SK-N-SH (cell line): ENCODE measurements at regions not wholly inside any gene's neighbourhood (a gene's known extent, or its start where the extent isn't known, plus 50 kb on each side); places are given as distances from the start of the nearest gene placed in this dataset.

ENCODE experiments used
- CTCF ChIA-PET: fragments of 300-600, 350-600 bp; formaldehyde crosslinking; extraction: SDS; loops from one replicate; lab custom pipeline; 2021; lab: Yijun Ruan, JAX
- POLR2A ChIA-PET: fragments of 350-600 bp; sonication (Branson Sonifier 250); formaldehyde crosslinking; extraction: SDS; loops from one replicate; lab custom pipeline; 2020; ENCODE audit warnings: antibody characterized with exemption, inconsistent platforms; lab: Yijun Ruan, JAX
- DNase-seq: peaks from one replicate; pipeline ENCODE4 v3.0.0; 2012
- H2AFZ ChIP-seq: fragments of 200-600 bp; sonication (generic); 2 replicates; pipeline ENCODE4 v1.8.1; 2016; ENCODE audit warnings: antibody characterized with exemption, mild to moderate bottlenecking, low read depth
- H3F3A ChIP-seq: fragments of 200-600 bp; sonication (generic); replicated peaks from 2 replicates; pipeline ENCODE3; 2016; ENCODE audit warnings: antibody characterized with exemption, mild to moderate bottlenecking; ENCODE audit not compliant: insufficient read depth
- H3K27ac ChIP-seq, 2 experiments: fragments of 200-500 bp in 1 of 2; fragments of 200-600 bp in 1 of 2; sonication (Bioruptor generic) in 1 of 2; sonication (generic), shearing (Covaris generic) in 1 of 2; 2 replicates each; pipeline versions ENCODE4 v1.5.1 to v1.6.1; 2014 to 2016; ENCODE audit warnings: low read depth in 2 of 2, inconsistent platforms in 1 of 2, low read length in 1 of 2, mild to moderate bottlenecking in 1 of 2, mixed read lengths in 1 of 2
- H3K27me3 ChIP-seq: fragments of 200-600 bp; sonication (generic), shearing (Covaris generic); 2 replicates; pipeline ENCODE4 v1.6.1; 2016; ENCODE audit warnings: mixed run types; ENCODE audit not compliant: insufficient read depth
- H3K36me3 ChIP-seq, 2 experiments: fragments of 200-500 bp in 1 of 2; fragments of 200-600 bp in 1 of 2; sonication (Bioruptor generic) in 1 of 2; sonication (generic) in 1 of 2; replicated peaks in 1 of 2; 2 replicates each; pipeline versions ENCODE3 to v1.5.1; 2014 to 2016; ENCODE audit warnings: low read length in 1 of 2, mild to moderate bottlenecking in 1 of 2; ENCODE audit not compliant: insufficient read depth in 2 of 2, control insufficient read depth in 1 of 2
- H3K4me1 ChIP-seq, 2 experiments: fragments of 200-500 bp in 1 of 2; fragments of 200-600 bp in 1 of 2; sonication (Bioruptor generic) in 1 of 2; sonication (generic), shearing (Covaris generic) in 1 of 2; 2 replicates each; pipeline versions ENCODE4 v1.5.1 to v1.6.1; 2014 to 2016; ENCODE audit warnings: low read depth in 1 of 2, low read length in 1 of 2, mixed run types in 1 of 2; ENCODE audit not compliant: insufficient read depth in 2 of 2, control insufficient read depth in 1 of 2
- H3K4me2 ChIP-seq: fragments of 200-600 bp; sonication (generic), shearing (Covaris generic); 2 replicates; pipeline ENCODE4 v1.6.1; 2017; ENCODE audit warnings: mixed run types
- H3K4me3 ChIP-seq, 2 experiments: fragments of 200-500 bp in 1 of 2; fragments of 200-600 bp in 1 of 2; sonication (Bioruptor generic) in 1 of 2; sonication (generic), shearing (Covaris generic) in 1 of 2; 2 replicates each; pipeline versions ENCODE4 v1.5.1 to v1.8.1; 2014 to 2016; ENCODE audit warnings: low read depth in 2 of 2, inconsistent platforms in 1 of 2, low read length in 1 of 2, mild to moderate bottlenecking in 1 of 2, mixed read lengths in 1 of 2, moderate library complexity in 1 of 2
- H3K79me2 ChIP-seq: fragments of 200-600 bp; sonication (generic); 2 replicates; pipeline ENCODE4 v1.8.1; 2017; ENCODE audit warnings: mild to moderate bottlenecking; ENCODE audit not compliant: insufficient read depth
- H3K9ac ChIP-seq: fragments of 200-600 bp; sonication (generic); 2 replicates; pipeline ENCODE4 v1.6.1; 2017; ENCODE audit warnings: mixed run types
- H3K9me2 ChIP-seq: fragments of 200-600 bp; sonication (generic); 2 replicates; pipeline ENCODE4 v1.6.1; 2017; ENCODE audit warnings: mixed run types
- H3K9me3 ChIP-seq: fragments of 200-600 bp; sonication (generic); 2 replicates; pipeline ENCODE4 v1.6.1; 2017; ENCODE audit warnings: mixed run types, mild to moderate bottlenecking, moderate library complexity
- H4K20me1 ChIP-seq: fragments of 200-600 bp; sonication (generic); 2 replicates; pipeline ENCODE4 v1.6.1; 2017; ENCODE audit warnings: mild to moderate bottlenecking, mixed run types; ENCODE audit not compliant: insufficient read depth
- EZH2phosphoT487 ChIP-seq: fragments of 200-600 bp; sonication (generic); IDR thresholded peaks from 2 replicates; pipeline ENCODE4 v1.6.1; 2017; ENCODE audit warnings: low read depth, mixed run types, mild to moderate bottlenecking, antibody characterized with exemption, moderate library complexity, borderline replicate concordance
- GABPA ChIP-seq: IDR thresholded peaks from 2 replicates; pipeline ENCODE4 v1.4.0; 2012; ENCODE audit warnings: low read depth, mild to moderate bottlenecking
- GATA2 ChIP-seq: sonication (generic); formaldehyde crosslinking; IDR thresholded peaks from 2 replicates; pipeline ENCODE4 v1.5.0; 2020; ENCODE audit warnings: mild to moderate bottlenecking, missing genetic modification reagents
- JUND ChIP-seq: IDR thresholded peaks from 2 replicates; pipeline ENCODE4 v1.4.0; 2012
- MAX ChIP-seq: IDR thresholded peaks from 2 replicates; pipeline ENCODE4 v1.4.0; 2012; ENCODE audit warnings: low read depth
- MEF2A ChIP-seq: IDR thresholded peaks from 2 replicates; pipeline ENCODE4 v1.4.0; 2012; ENCODE audit warnings: low read depth, borderline replicate concordance
- MXI1 ChIP-seq: IDR thresholded peaks from 2 replicates; pipeline ENCODE4 v1.6.1; 2012; ENCODE audit warnings: mild to moderate bottlenecking, low read depth, low read length, improper control_type of control experiment
- POLR2AphosphoS5 ChIP-seq: IDR thresholded peaks from 2 replicates; pipeline ENCODE4 v1.6.1; 2012; ENCODE audit warnings: low read depth, low read length
- REST ChIP-seq: IDR thresholded peaks from 2 replicates; pipeline ENCODE4 v1.6.1; 2012; ENCODE audit warnings: mild to moderate bottlenecking, low read depth, low read length, moderate library complexity
- RFX5 ChIP-seq: IDR thresholded peaks from 2 replicates; pipeline ENCODE4 v1.6.1; 2012; ENCODE audit warnings: mild to moderate bottlenecking, improper control_type of control experiment, low read length
- TEAD4 ChIP-seq: IDR thresholded peaks from 2 replicates; pipeline ENCODE4 v1.4.0; 2012; ENCODE audit warnings: mild to moderate bottlenecking, borderline replicate concordance; ENCODE audit not compliant: insufficient read depth
- WGBS: methylation state at CpG from one replicate; pipeline ENCODE4 v1.1.6; 2017; ENCODE audit warnings: low lambda C conversion rate; 5-methylcytosine and 5-hydroxymethylcytosine counted together

GRCh38 chr5:51172903-51173626 lies 210.2 kb upstream of the ISL1 start:
- H3K9me2 ChIP-seq, result 0 out of 2 replicates have a peak, but pooled peaks cover 3% of the 10 kb centered on the region
- H3K9ac ChIP-seq, result no peak overlapping the region
- POLR2A ChIA-PET, result no interaction called here

More at GRCh38 chr5:51172903-51173626, 210.2 kb upstream of the ISL1 start:
- Histone ChIP-seq H3K36me3 (no peaks in the 10 kb centered on the region), H3K79me2 (no peaks in the 10 kb centered on the region), H3K27me3 (no peaks in the 10 kb centered on the region), H4K20me1 (no peaks in the 10 kb centered on the region), H3K27ac (no peak overlapping the region), H2AFZ (no peak overlapping the region), H3K4me1 (no peaks in the 10 kb centered on the region; a peak in 1 of 4 replicates), H3K4me3 (no peak overlapping the region), H3K4me2 (no peak overlapping the region), H3F3A (no peaks in the 10 kb centered on the region), H3K9me3 (no peaks in the 10 kb centered on the region)
- no peak for DNase-seq
- WGBS, result 51% methylated on average over 7 of the region's 7 CpGs
- CTCF ChIA-PET, result no interaction called here
- TF ChIP-seq MAX (no peak), JUND (no peak), POLR2AphosphoS5 (no peak), GATA2 (no peak), GABPA (no peak), RFX5 (no peak), REST (no peak), MXI1 (no peak), TEAD4 (no peak), MEF2A (no peak), EZH2phosphoT487 (no peak)
